ENCODE measurements at regions not wholly inside any gene's neighbourhood (a gene's known extent, or its start where the extent isn't known, plus 50 kb on each side); places are given as distances from the start of the nearest gene placed in this dataset.

DNA sequence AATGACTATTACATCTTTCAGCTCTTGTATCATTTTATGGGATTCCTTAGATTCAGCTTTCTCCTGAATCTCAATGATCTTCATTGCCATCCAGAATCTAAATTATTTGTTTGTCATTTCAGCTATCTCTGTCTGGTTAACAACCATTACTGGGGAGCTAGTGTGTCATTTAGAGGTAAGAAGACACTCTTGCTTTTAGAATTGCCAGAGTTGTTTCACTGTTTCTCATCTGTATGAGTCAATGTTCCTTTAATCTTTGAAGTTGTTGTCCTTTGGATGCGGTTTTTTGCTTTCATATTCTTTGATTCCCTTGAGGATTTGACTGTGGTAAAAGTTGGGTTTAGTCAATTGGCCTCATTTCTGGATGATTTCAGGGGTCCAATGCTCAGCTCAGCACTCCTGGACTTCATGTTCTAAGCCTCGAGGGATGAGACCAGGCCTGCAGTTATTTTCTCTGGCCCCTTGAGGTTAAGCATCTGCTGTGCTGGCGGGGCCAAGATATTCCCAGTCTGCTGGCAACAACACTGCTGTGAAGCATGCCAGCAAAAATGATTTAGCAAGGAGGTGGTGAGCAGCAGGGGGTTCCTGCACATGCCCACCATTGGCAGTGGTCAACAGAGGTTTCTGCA lies 102.4 kb upstream of the PCSK5 start:
- no peaks in the 10 kb centered on the region for H3K79me2 ChIP-seq (replicated peaks; ENCODE audit: insufficient read depth)
- ATAC-seq (no peak), DNase-seq (ENCODE audit: low spot score) (no peak)
- Mint-ChIP-seq H3K4me1 (no peaks in the 10 kb centered on the region), H3K36me3 (ENCODE audit: low read depth) (no peaks in the 10 kb centered on the region), H3K9me3 (no peaks in the 10 kb centered on the region), H3K27ac (0 out of 2 replicates have a peak overlapping the region, but pooled peaks have one; percentile 7), H3K27me3 (ENCODE audit: insufficient read depth, low read depth, poor library complexity) (no peaks in the 10 kb centered on the region), H3K4me3 (no peak overlapping the region)
- no peak overlapping the region for H3K4me3 ChIP-seq
- TF ChIP-seq, protein P1, sequence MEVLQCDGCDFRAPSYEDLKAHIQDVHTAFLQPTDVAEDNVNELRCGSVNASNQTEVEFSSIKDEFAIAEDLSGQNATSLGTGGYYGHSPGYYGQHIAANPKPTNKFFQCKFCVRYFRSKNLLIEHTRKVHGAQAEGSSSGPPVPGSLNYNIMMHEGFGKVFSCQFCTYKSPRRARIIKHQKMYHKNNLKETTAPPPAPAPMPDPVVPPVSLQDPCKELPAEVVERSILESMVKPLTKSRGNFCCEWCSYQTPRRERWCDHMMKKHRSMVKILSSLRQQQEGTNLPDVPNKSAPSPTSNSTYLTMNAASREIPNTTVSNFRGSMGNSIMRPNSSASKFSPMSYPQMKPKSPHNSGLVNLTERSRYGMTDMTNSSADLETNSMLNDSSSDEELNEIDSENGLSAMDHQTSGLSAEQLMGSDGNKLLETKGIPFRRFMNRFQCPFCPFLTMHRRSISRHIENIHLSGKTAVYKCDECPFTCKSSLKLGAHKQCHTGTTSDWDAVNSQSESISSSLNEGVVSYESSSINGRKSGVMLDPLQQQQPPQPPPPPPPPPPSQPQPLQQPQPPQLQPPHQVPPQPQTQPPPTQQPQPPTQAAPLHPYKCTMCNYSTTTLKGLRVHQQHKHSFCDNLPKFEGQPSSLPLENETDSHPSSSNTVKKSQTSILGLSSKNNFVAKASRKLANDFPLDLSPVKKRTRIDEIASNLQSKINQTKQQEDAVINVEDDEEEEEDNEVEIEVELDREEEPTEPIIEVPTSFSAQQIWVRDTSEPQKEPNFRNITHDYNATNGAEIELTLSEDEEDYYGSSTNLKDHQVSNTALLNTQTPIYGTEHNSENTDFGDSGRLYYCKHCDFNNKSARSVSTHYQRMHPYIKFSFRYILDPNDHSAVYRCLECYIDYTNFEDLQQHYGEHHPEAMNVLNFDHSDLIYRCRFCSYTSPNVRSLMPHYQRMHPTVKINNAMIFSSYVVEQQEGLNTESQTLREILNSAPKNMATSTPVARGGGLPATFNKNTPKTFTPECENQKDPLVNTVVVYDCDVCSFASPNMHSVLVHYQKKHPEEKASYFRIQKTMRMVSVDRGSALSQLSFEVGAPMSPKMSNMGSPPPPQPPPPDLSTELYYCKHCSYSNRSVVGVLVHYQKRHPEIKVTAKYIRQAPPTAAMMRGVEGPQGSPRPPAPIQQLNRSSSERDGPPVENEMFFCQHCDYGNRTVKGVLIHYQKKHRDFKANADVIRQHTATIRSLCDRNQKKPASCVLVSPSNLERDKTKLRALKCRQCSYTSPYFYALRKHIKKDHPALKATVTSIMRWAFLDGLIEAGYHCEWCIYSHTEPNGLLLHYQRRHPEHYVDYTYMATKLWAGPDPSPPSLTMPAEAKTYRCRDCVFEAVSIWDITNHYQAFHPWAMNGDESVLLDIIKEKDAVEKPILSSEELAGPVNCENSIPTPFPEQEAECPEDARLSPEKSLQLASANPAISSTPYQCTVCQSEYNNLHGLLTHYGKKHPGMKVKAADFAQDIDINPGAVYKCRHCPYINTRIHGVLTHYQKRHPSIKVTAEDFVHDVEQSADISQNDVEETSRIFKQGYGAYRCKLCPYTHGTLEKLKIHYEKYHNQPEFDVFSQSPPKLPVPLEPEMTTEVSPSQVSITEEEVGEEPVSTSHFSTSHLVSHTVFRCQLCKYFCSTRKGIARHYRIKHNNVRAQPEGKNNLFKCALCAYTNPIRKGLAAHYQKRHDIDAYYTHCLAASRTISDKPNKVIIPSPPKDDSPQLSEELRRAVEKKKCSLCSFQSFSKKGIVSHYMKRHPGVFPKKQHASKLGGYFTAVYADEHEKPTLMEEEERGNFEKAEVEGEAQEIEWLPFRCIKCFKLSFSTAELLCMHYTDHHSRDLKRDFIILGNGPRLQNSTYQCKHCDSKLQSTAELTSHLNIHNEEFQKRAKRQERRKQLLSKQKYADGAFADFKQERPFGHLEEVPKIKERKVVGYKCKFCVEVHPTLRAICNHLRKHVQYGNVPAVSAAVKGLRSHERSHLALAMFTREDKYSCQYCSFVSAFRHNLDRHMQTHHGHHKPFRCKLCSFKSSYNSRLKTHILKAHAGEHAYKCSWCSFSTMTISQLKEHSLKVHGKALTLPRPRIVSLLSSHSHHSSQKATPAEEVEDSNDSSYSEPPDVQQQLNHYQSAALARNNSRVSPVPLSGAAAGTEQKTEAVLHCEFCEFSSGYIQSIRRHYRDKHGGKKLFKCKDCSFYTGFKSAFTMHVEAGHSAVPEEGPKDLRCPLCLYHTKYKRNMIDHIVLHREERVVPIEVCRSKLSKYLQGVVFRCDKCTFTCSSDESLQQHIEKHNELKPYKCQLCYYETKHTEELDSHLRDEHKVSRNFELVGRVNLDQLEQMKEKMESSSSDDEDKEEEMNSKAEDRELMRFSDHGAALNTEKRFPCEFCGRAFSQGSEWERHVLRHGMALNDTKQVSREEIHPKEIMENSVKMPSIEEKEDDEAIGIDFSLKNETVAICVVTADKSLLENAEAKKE (CRISPR knock-in tag; IDR thresholded peaks at IDR 0.05): no peak
- TF ChIP-seq POLR2AphosphoS5 (IDR thresholded peaks at IDR 0.05; ENCODE audit: low read depth): no peak
- TF ChIP-seq NANOG (IDR thresholded peaks at IDR 0.05; ENCODE audit: borderline replicate concordance): no peak
- no peak for TF ChIP-seq EZH2phosphoT487 (IDR thresholded peaks at IDR 0.05; ENCODE audit: unreplicated experiment)
- TF ChIP-seq CREB1 (CRISPR knock-in tag; IDR thresholded peaks at IDR 0.05; ENCODE audit: low read depth): no peak
- TF ChIP-seq, protein P2, sequence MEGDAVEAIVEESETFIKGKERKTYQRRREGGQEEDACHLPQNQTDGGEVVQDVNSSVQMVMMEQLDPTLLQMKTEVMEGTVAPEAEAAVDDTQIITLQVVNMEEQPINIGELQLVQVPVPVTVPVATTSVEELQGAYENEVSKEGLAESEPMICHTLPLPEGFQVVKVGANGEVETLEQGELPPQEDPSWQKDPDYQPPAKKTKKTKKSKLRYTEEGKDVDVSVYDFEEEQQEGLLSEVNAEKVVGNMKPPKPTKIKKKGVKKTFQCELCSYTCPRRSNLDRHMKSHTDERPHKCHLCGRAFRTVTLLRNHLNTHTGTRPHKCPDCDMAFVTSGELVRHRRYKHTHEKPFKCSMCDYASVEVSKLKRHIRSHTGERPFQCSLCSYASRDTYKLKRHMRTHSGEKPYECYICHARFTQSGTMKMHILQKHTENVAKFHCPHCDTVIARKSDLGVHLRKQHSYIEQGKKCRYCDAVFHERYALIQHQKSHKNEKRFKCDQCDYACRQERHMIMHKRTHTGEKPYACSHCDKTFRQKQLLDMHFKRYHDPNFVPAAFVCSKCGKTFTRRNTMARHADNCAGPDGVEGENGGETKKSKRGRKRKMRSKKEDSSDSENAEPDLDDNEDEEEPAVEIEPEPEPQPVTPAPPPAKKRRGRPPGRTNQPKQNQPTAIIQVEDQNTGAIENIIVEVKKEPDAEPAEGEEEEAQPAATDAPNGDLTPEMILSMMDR (conservative IDR thresholded peaks at IDR 0.05; ENCODE audit: low read depth in 2 of 2): no peak
- TF ChIP-seq JUNB (IDR thresholded peaks at IDR 0.05; ENCODE audit: unreplicated experiment): no peak
- TF ChIP-seq, protein P3, sequence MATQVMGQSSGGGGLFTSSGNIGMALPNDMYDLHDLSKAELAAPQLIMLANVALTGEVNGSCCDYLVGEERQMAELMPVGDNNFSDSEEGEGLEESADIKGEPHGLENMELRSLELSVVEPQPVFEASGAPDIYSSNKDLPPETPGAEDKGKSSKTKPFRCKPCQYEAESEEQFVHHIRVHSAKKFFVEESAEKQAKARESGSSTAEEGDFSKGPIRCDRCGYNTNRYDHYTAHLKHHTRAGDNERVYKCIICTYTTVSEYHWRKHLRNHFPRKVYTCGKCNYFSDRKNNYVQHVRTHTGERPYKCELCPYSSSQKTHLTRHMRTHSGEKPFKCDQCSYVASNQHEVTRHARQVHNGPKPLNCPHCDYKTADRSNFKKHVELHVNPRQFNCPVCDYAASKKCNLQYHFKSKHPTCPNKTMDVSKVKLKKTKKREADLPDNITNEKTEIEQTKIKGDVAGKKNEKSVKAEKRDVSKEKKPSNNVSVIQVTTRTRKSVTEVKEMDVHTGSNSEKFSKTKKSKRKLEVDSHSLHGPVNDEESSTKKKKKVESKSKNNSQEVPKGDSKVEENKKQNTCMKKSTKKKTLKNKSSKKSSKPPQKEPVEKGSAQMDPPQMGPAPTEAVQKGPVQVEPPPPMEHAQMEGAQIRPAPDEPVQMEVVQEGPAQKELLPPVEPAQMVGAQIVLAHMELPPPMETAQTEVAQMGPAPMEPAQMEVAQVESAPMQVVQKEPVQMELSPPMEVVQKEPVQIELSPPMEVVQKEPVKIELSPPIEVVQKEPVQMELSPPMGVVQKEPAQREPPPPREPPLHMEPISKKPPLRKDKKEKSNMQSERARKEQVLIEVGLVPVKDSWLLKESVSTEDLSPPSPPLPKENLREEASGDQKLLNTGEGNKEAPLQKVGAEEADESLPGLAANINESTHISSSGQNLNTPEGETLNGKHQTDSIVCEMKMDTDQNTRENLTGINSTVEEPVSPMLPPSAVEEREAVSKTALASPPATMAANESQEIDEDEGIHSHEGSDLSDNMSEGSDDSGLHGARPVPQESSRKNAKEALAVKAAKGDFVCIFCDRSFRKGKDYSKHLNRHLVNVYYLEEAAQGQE (IDR thresholded peaks at IDR 0.05; ENCODE audit: unreplicated experiment): no peak
- TF ChIP-seq EZH2 (IDR thresholded peaks at IDR 0.05; ENCODE audit: low read depth, unreplicated experiment): no peak
- TF ChIP-seq ZNF331 (CRISPR knock-in tag; IDR thresholded peaks at IDR 0.05; ENCODE audit: low read depth): no peak
- TF ChIP-seq ZNF114 (CRISPR knock-in tag; IDR thresholded peaks at IDR 0.05): no peak
- no peak for TF ChIP-seq STAT1 (IDR thresholded peaks at IDR 0.05; ENCODE audit: unreplicated experiment)
- TF ChIP-seq, protein P4, sequence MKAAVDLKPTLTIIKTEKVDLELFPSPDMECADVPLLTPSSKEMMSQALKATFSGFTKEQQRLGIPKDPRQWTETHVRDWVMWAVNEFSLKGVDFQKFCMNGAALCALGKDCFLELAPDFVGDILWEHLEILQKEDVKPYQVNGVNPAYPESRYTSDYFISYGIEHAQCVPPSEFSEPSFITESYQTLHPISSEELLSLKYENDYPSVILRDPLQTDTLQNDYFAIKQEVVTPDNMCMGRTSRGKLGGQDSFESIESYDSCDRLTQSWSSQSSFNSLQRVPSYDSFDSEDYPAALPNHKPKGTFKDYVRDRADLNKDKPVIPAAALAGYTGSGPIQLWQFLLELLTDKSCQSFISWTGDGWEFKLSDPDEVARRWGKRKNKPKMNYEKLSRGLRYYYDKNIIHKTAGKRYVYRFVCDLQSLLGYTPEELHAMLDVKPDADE (IDR thresholded peaks at IDR 0.05): no peak
- no peaks in the 10 kb centered on the region for H4K20me1 ChIP-seq (replicated peaks; ENCODE audit: insufficient read depth)
- no peak overlapping the region for H3K4me2 ChIP-seq
- H3K27me3 ChIP-seq (ENCODE audit: insufficient read depth): no peaks in the 10 kb centered on the region
- H3F3A ChIP-seq (replicated peaks; ENCODE audit: low read depth): no peaks in the 10 kb centered on the region
- H2AFZ ChIP-seq: no peak overlapping the region
- H3K4me1 ChIP-seq (ENCODE audit: insufficient read depth): no peaks in the 10 kb centered on the region
- H3K27ac ChIP-seq (ENCODE audit: low read depth): no peak overlapping the region
- no peaks in the 10 kb centered on the region; the same call in 1 of the 2 replicates for H3K9me2 ChIP-seq (ENCODE audit: insufficient read depth)
- no peaks in the 10 kb centered on the region for H3K36me3 ChIP-seq (ENCODE audit: insufficient read depth)
